Mesendoderm (in vitro differentiated cells): ENCODE measurements at regions not wholly inside any gene's neighbourhood (a gene's known extent, or its start where the extent isn't known, plus 50 kb on each side); places are given as distances from the start of the nearest gene placed in this dataset.

Source experiments
- DNase-seq: peaks from one replicate; pipeline ENCODE4 v3.0.0; 2013
- H2AK5ac ChIP-seq: 2 replicates; pipeline ENCODE4 v1.6.1; 2013; ENCODE audit warnings: low read length, inconsistent platforms
- H2BK120ac ChIP-seq: 2 replicates; pipeline ENCODE4 v1.6.1; 2013; ENCODE audit warnings: low read depth, mild to moderate bottlenecking, low read length, moderate library complexity, mixed read lengths
- H2BK15ac ChIP-seq: replicated peaks from 2 replicates; pipeline ENCODE4 v1.6.1; 2013; ENCODE audit warnings: low read depth, mild to moderate bottlenecking, moderate library complexity
- H2BK5ac ChIP-seq: 2 replicates; pipeline ENCODE4 v1.6.1; 2013; ENCODE audit warnings: low read length, inconsistent platforms
- H3K18ac ChIP-seq: 2 replicates; pipeline ENCODE4 v1.6.1; 2013; ENCODE audit warnings: mild to moderate bottlenecking, low read length, mixed read lengths
- H3K23ac ChIP-seq: one replicate; pipeline ENCODE4 v1.6.1; 2013; ENCODE audit warnings: low read length
- H3K27ac ChIP-seq: 2 replicates; pipeline ENCODE4 v1.5.1; 2013; ENCODE audit warnings: low read depth, mild to moderate bottlenecking, inconsistent platforms, low read length, moderate library complexity
- H3K27me3 ChIP-seq: 2 replicates; pipeline ENCODE4 v1.6.1; 2013; ENCODE audit warnings: low read length, control low read depth, mild to moderate bottlenecking, inconsistent platforms; ENCODE audit not compliant: insufficient read depth, poor library complexity
- H3K36me3 ChIP-seq: 2 replicates; pipeline ENCODE4 v1.6.1; 2013; ENCODE audit warnings: low read length, inconsistent platforms; ENCODE audit not compliant: control insufficient read depth, insufficient read depth
- H3K4ac ChIP-seq: one replicate; pipeline ENCODE4 v1.6.1; 2013; ENCODE audit warnings: low read depth, mild to moderate bottlenecking, low read length, moderate library complexity
- H3K4me1 ChIP-seq: 2 replicates; pipeline ENCODE4 v1.6.1; 2013; ENCODE audit warnings: low read depth, low read length, inconsistent platforms; ENCODE audit not compliant: control insufficient read depth
- H3K4me2 ChIP-seq: 2 replicates; pipeline ENCODE4 v1.6.1; 2013; ENCODE audit warnings: low read length
- H3K4me3 ChIP-seq: 2 replicates; pipeline ENCODE4 v1.5.1; 2013; ENCODE audit warnings: mild to moderate bottlenecking, low read length
- H3K56ac ChIP-seq: one replicate; pipeline ENCODE4 v1.6.1; 2013; ENCODE audit warnings: low read length
- H3K79me1 ChIP-seq: 2 replicates; pipeline ENCODE4 v1.6.1; 2013; ENCODE audit warnings: low read length, inconsistent platforms
- H3K79me2 ChIP-seq: 2 replicates; pipeline ENCODE4 v1.6.1; 2013; ENCODE audit warnings: mild to moderate bottlenecking, low read length; ENCODE audit not compliant: control insufficient read depth, insufficient read depth
- H3K9ac ChIP-seq: 2 replicates; pipeline ENCODE4 v1.6.1; 2013; ENCODE audit warnings: low read length, inconsistent platforms
- H4K5ac ChIP-seq: one replicate; pipeline ENCODE4 v1.6.1; 2013; ENCODE audit warnings: low read length
- H4K8ac ChIP-seq: one replicate; pipeline ENCODE4 v1.6.1; 2013; ENCODE audit warnings: low read depth, mild to moderate bottlenecking, control low read depth, low read length, moderate library complexity
- WGBS: extraction: QIAGEN DNeasy Blood & Tissue Kit; methylation state at CpG from one replicate; pipeline ENCODE4 v1.1.7; 2013; ENCODE audit warnings: low lambda C conversion rate, missing lambda C conversion rate; ENCODE audit not compliant: insufficient coverage; ENCODE audit errors: extremely low coverage; 5-methylcytosine and 5-hydroxymethylcytosine counted together

DNA sequence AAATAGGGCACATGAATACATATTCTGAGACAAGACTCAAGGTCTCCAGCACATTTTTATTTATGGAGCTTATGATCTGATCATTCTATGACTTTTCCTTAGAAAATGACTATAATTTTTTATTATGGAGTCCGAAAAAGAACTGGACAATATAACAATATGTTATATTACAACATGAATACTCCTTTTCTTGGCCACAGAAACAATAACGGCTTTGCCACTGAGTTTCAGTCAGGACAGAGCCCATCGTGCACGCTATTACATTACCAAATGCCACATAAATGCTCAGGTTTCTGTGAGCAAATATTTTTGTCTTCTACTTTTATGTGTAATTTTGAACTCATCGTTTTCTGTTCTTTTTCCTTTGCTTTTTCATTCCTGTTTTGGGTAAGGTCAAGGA, 509.2 kb upstream of the ZEB2 start:
- H3K4me3 ChIP-seq, result no peak overlapping the region
- H3K79me2 ChIP-seq, result no peaks in the 10 kb centered on the region
- no peak overlapping the region for H3K56ac ChIP-seq
- no peak overlapping the region for H2BK120ac ChIP-seq
- WGBS, result no CpG with 5 or more reads among the region's 5 CpGs
- no peak overlapping the region for H4K8ac ChIP-seq
- no peaks in the 10 kb centered on the region for H3K36me3 ChIP-seq
- no peak overlapping the region for H3K4me2 ChIP-seq
- H3K4ac ChIP-seq, result no peak overlapping the region
- no peak overlapping the region for H3K18ac ChIP-seq
- no peak overlapping the region for H2BK15ac ChIP-seq
- no peak for DNase-seq
- H3K23ac ChIP-seq, result no peak overlapping the region
- H3K9ac ChIP-seq, result no peak overlapping the region
- H3K4me1 ChIP-seq, result no peaks in the 10 kb centered on the region
- no peak overlapping the region for H3K27ac ChIP-seq
- H2AK5ac ChIP-seq, result no peak overlapping the region
- no peaks in the 10 kb centered on the region for H3K79me1 ChIP-seq
- no peak overlapping the region for H2BK5ac ChIP-seq
- no peaks in the 10 kb centered on the region for H3K27me3 ChIP-seq
- H4K5ac ChIP-seq, result no peak overlapping the region

DNA sequence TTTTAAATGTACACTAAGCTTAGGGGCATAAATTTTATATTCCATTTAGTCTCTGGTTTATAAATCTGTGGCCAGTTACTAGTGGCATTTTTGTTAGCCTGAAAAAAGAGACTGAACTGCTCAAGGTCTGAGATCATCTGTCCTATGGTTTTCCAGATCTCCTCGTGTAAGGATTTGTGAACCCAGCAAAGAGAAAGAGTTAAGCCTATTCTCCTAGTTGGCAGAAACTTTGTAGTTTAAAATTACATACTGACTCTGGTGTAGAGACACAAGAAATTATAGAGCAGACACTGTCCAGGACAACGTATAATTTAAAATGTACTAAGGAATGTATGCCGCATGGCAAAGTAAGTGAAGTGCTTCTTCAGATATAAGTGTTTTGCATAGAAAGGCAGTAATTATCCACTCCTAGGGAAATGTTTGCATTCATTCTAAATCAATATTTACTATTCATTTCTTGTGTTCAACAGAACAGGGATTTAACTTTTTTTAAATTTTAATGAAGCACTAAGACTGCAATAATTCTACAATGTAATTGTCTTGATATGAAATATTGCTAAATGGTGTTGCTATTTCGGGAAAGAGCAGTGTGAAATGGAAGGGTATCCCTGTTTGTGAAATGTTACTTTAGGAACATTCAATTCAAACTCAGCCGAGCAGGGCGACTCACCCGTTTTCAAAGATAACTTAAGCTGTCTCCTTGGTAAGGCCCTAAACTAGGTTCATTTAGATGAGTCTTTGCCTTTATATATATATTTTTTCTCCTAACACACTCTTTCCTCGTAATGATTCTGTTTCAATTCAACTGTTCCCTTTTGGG, 508.4 kb upstream of the ZEB2 start:
- H3K9ac ChIP-seq, result no peak overlapping the region
- H3K18ac ChIP-seq, result no peak overlapping the region
- H3K23ac ChIP-seq, result no peak overlapping the region
- no peak overlapping the region for H3K4me3 ChIP-seq
- H3K4ac ChIP-seq, result no peak overlapping the region
- WGBS, result no CpG with 5 or more reads among the region's 8 CpGs
- no peaks in the 10 kb centered on the region for H3K27me3 ChIP-seq
- H3K36me3 ChIP-seq, result no peaks in the 10 kb centered on the region
- H3K79me1 ChIP-seq, result no peaks in the 10 kb centered on the region
- H3K56ac ChIP-seq, result no peak overlapping the region
- no peak overlapping the region for H2AK5ac ChIP-seq
- H4K5ac ChIP-seq, result no peak overlapping the region
- no peak overlapping the region for H2BK120ac ChIP-seq
- H3K27ac ChIP-seq, result no peak overlapping the region
- H3K4me1 ChIP-seq, result no peaks in the 10 kb centered on the region
- no peak overlapping the region for H2BK5ac ChIP-seq
- no peak for DNase-seq
- H3K4me2 ChIP-seq, result no peak overlapping the region
- no peak overlapping the region for H2BK15ac ChIP-seq
- no peak overlapping the region for H4K8ac ChIP-seq
- no peaks in the 10 kb centered on the region for H3K79me2 ChIP-seq

DNA sequence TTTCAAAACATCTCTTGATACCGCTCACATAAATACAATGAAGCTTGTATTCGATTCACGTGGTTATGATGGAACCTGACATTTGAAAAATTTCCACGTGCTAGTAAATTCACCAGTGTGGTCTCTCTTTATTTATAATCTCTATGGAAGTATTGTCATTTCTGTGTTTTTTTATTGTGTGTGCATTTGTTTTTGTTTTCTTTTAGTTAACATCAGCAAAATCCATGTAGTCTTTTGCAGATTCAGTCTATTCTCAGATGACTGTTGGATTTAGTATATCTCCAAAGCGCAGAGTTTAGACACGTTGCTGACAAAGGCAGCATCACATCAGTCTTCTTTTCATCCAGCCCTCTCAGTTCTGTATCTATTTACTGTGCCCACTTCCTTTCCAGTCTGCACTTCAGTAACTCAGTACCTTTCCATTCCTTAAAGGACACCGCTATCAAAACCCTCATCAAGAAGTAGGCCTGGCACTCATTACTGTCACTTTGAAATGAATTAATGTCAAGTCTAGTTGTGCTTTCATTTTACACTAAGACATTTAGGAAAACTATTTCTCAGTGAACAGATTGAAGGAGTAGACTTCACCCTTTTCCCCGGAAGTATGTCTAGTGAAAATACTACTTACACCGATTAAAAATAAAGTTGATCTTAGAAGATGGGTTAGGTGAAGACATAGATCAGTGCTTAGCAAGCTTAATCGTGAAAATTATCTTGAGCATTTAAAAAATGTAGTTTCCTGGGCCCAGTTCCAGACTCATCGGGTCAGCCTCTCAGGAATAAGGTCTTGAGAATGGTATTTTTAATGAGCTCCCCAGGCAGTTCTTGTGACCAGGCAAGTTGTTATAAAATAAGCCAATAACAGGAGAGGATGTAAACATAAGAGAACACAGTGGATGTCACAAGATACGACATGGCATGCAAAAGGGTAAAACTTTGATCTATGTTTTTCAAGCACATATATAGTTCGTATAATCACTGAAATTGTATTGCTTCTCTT, 506.8 kb upstream of the ZEB2 start:
- Histone ChIP-seq H3K4ac (no peak overlapping the region), H3K4me2 (no peak overlapping the region), H3K27ac (no peak overlapping the region), H2BK15ac (no peak overlapping the region), H2BK120ac (no peak overlapping the region), H3K18ac (no peak overlapping the region), H3K4me1 (no peaks in the 10 kb centered on the region), H3K56ac (no peak overlapping the region), H2AK5ac (no peak overlapping the region), H3K36me3 (no peaks in the 10 kb centered on the region), H3K23ac (no peak overlapping the region), H2BK5ac (no peak overlapping the region), H3K79me1 (no peaks in the 10 kb centered on the region), H3K79me2 (no peaks in the 10 kb centered on the region), H3K27me3 (no peaks in the 10 kb centered on the region), H3K9ac (no peak overlapping the region), H4K8ac (no peak overlapping the region), H3K4me3 (no peak overlapping the region), H4K5ac (no peak overlapping the region)
- no peak for DNase-seq
- no CpG with 5 or more reads among the region's 13 CpGs for WGBS

DNA sequence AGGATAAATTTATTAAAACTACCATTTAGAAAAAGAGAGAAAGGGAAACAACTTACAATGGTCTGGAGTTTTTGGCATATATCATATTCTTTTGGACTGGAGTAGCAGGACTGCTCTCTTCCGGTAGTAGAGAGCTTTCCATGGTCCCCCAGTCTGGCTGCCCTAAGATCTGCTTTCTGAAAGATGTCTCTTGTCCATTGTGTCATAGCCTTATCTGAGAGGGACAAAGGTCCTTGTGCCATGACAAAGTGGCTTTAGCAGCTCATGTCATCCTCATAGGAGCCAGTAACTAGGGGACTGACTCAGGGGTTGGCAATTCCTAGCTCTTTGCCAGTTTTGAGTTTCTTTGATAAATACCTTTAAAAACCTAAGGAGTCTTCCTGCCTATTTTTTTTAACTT, 505.5 kb upstream of the ZEB2 start:
- Histone ChIP-seq H4K8ac (no peak overlapping the region), H4K5ac (no peak overlapping the region), H3K79me2 (no peaks in the 10 kb centered on the region), H3K4me2 (no peak overlapping the region), H2BK15ac (no peak overlapping the region), H3K4me3 (no peak overlapping the region), H3K4ac (no peak overlapping the region), H3K23ac (no peak overlapping the region), H3K56ac (no peak overlapping the region), H3K27ac (no peak overlapping the region), H3K36me3 (no peaks in the 10 kb centered on the region), H2BK120ac (no peak overlapping the region), H3K9ac (no peak overlapping the region), H3K18ac (no peak overlapping the region), H3K4me1 (no peaks in the 10 kb centered on the region), H3K79me1 (no peaks in the 10 kb centered on the region), H3K27me3 (no peaks in the 10 kb centered on the region), H2AK5ac (no peak overlapping the region), H2BK5ac (no peak overlapping the region)
- DNase-seq, result no peak
- no CpG with 5 or more reads among the region's 1 CpG for WGBS

DNA sequence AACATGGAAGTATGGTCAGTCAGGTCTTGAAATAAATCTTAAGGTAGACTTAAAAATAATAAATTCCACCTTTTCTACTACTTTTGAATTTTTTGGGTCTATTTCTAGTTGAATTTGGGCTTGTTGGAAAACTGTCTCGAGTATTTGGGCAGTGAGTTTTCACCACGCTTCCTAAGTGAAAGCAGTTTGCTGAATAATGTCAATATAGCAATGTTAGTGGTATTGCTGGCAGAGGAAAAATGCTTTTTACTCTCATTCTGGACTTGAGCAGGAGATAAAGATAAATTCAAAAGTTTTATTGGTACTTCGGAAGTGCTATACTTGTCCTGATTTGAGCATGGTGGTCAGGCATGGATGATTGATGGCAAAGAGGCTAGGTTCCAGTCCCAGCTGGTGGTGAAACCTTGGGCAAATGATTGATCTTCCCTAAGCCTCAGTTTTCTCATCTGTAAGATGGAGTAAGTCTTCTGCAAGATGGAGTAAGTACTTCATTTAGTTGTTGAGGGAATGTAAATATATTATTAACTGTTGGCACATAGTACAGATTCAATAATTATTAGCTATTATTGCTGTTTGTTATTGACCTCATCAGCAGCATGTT, 503.5 kb upstream of the ZEB2 start:
- Histone ChIP-seq H2AK5ac (no peak overlapping the region), H3K4me2 (no peak overlapping the region), H3K27me3 (no peaks in the 10 kb centered on the region), H3K4me3 (no peak overlapping the region), H3K27ac (no peak overlapping the region), H3K36me3 (no peaks in the 10 kb centered on the region), H3K79me1 (no peaks in the 10 kb centered on the region), H3K23ac (no peak overlapping the region), H3K56ac (no peak overlapping the region), H4K8ac (no peak overlapping the region), H2BK15ac (no peak overlapping the region), H3K79me2 (no peaks in the 10 kb centered on the region), H3K4ac (no peak overlapping the region), H2BK120ac (no peak overlapping the region), H4K5ac (no peak overlapping the region), H3K9ac (no peak overlapping the region), H3K4me1 (no peaks in the 10 kb centered on the region), H2BK5ac (no peak overlapping the region), H3K18ac (no peak overlapping the region)
- WGBS, result no CpG with 5 or more reads among the region's 3 CpGs
- DNase-seq, result no peak
